ENCODE measurements at regions not wholly inside any gene's neighbourhood (a gene's known extent, or its start where the extent isn't known, plus 50 kb on each side); places are given as distances from the start of the nearest gene placed in this dataset.

- TF ChIP-seq ZNF274 (IDR thresholded peaks at IDR 0.05; ENCODE audit: low read depth, low read length) (no peak), YY1 (IDR thresholded peaks at IDR 0.05; ENCODE audit: insufficient read depth, insufficient read length) (no peak)
These were observed 246.1 kb downstream of the PCDH17 start for GRCh38 chr13:57877601-57878000.

Measured in NT2/D1 (cell line).